ENCODE measurements at regions not wholly inside any gene's neighbourhood (a gene's known extent, or its start where the extent isn't known, plus 50 kb on each side); places are given as distances from the start of the nearest gene placed in this dataset.

DNA sequence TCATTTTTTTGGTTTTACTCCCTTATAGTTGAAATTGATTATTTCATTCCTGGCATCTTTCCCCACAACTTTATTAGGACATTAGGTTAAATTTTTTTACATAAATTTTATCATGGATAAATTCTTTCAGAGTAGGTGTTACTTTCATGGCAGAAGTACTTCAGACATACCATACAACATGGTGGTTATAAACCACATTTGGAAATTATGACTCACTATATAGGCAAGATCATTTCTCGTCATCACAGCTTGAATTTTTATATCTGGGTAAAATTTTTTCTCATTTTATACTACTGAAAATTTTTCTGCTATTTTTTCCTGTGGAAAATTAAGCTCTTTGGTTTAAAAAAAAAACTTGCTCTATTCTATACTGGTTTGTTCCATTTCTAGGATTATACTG lies 111.9 kb upstream of the COL5A2 start:
- TF ChIP-seq POLR2A (IDR thresholded peaks at IDR 0.05) = no peak
- TF ChIP-seq, protein P1, sequence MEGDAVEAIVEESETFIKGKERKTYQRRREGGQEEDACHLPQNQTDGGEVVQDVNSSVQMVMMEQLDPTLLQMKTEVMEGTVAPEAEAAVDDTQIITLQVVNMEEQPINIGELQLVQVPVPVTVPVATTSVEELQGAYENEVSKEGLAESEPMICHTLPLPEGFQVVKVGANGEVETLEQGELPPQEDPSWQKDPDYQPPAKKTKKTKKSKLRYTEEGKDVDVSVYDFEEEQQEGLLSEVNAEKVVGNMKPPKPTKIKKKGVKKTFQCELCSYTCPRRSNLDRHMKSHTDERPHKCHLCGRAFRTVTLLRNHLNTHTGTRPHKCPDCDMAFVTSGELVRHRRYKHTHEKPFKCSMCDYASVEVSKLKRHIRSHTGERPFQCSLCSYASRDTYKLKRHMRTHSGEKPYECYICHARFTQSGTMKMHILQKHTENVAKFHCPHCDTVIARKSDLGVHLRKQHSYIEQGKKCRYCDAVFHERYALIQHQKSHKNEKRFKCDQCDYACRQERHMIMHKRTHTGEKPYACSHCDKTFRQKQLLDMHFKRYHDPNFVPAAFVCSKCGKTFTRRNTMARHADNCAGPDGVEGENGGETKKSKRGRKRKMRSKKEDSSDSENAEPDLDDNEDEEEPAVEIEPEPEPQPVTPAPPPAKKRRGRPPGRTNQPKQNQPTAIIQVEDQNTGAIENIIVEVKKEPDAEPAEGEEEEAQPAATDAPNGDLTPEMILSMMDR (IDR thresholded peaks at IDR 0.05) = no peak
- no peaks in the 10 kb centered on the region for H3K36me3 ChIP-seq
- intact Hi-C loops (cut with DNase I; ENCODE audit: low total_unique reads) = no loop called here

DNA sequence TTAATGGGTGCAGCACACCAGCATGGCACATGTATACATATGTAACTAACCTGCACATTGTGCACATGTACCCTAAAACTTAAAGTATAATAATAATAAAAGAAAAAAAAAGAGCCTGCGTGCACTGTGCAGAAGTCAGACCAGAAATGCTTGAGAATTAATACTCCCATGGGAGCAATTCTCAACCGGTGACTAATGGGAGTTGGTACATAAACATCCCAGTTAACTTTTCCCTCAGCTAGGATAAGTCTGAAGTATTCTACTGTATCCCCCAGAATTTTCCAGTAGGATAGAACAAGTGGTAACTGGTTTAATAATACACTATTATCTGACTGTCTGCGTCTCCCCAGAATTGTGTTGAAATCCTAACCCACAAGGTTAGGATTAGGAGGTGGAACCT lies 113.6 kb upstream of the COL5A2 start:
- no peak overlapping the region for H3K4me3 ChIP-seq
- H3K9me3 ChIP-seq = no peaks in the 10 kb centered on the region
- intact Hi-C loops (cut with DNase I; ENCODE audit: low total_unique reads) = no loop called here
- H3K4me1 ChIP-seq = no peaks in the 10 kb centered on the region
- H3K36me3 ChIP-seq = no peaks in the 10 kb centered on the region
- no peaks in the 10 kb centered on the region for H3K27me3 ChIP-seq
- no peak overlapping the region for H3K27ac ChIP-seq
- no peak for DNase-seq
- TF ChIP-seq, protein P1 (IDR thresholded peaks at IDR 0.05) = no peak
- TF ChIP-seq POLR2A (IDR thresholded peaks at IDR 0.05) = no peak

More for the DNA sequence above, 111.9 kb upstream of the COL5A2 start:
- no peak for DNase-seq
- Histone ChIP-seq H3K9me3 (no peaks in the 10 kb centered on the region), H3K27me3 (no peaks in the 10 kb centered on the region), H3K27ac (no peak overlapping the region), H3K4me3 (no peak overlapping the region), H3K4me1 (no peaks in the 10 kb centered on the region)

DNA sequence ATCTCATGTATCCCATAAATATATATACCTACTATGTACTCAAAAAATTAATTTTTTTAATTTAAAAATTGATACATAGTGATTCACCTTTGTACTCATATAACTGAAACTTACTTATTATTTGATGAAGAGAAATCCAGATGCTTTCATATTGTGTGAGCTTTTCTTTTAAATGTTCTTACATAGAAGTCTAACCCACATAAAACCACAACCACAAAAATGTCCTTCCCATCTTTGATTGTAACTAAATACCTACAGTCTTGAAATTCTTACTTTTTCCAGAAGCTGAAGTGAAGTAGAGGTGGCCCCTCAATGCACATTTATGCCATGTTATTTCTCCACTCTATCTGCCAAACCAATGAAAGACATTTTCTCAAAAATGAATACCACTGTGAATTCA lies 117.9 kb upstream of the COL5A2 start:
- Histone ChIP-seq H3K4me1 (no peaks in the 10 kb centered on the region), H3K27ac (no peak overlapping the region), H3K27me3 (no peaks in the 10 kb centered on the region), H3K36me3 (no peaks in the 10 kb centered on the region), H3K9me3 (no peaks in the 10 kb centered on the region), H3K4me3 (no peak overlapping the region)
- TF ChIP-seq, protein P1 (IDR thresholded peaks at IDR 0.05) = no peak
- TF ChIP-seq POLR2A (IDR thresholded peaks at IDR 0.05) = no peak
- no peak for DNase-seq
- intact Hi-C loops (cut with DNase I; ENCODE audit: low total_unique reads) = no loop called here

DNA sequence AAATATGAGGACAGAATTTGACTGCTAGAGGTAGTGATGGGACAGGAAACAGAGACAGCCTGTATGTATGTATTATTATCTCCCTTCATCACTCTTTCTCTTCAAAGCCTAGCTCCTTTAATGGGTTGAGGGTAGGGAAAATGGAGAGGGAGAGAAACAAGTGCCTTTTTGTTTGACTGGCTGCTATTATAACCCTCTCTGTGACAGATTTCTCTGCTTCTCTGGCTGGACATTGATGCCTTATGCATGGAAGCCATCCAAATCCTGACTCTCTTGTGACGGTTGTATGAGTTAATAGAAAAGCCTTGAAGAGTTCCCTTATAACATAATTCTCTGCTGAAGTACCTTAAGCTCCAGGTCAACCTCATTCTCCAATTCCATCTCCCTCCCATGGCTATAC lies 118.5 kb upstream of the COL5A2 start:
- H3K4me3 ChIP-seq = no peak overlapping the region
- H3K9me3 ChIP-seq = no peaks in the 10 kb centered on the region
- H3K27ac ChIP-seq = no peak overlapping the region
- H3K27me3 ChIP-seq = no peaks in the 10 kb centered on the region
- no peaks in the 10 kb centered on the region for H3K4me1 ChIP-seq
- H3K36me3 ChIP-seq = no peaks in the 10 kb centered on the region
- no peak for DNase-seq
- intact Hi-C loops (cut with DNase I; ENCODE audit: low total_unique reads) = no loop called here
- no peak for TF ChIP-seq POLR2A (IDR thresholded peaks at IDR 0.05)
- TF ChIP-seq, protein P1 (IDR thresholded peaks at IDR 0.05) = no peak

DNA sequence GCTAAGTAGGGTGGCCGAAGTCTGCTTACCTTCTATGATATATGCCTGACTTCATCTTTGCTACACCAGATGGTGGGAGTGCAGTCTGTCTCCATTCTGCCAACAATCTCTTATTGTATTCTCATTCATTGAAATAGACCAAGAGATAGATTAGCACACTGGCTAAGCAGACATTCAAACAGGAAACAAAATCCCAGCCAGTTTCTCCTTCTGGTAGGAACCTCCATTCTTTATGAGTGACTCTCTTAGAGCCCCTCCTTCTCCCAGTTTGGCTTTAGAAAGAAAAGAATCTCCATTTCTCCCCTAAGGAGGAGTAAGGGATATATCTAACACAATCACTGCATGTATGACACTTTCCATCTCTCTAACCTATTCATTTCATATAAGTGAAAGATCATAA lies 118.9 kb upstream of the COL5A2 start:
- no peak overlapping the region for H3K4me3 ChIP-seq
- no peak for DNase-seq
- H3K9me3 ChIP-seq = no peaks in the 10 kb centered on the region
- no peaks in the 10 kb centered on the region for H3K36me3 ChIP-seq
- no peak overlapping the region for H3K27ac ChIP-seq
- no peak for TF ChIP-seq POLR2A (IDR thresholded peaks at IDR 0.05)
- TF ChIP-seq, protein P1 (IDR thresholded peaks at IDR 0.05) = no peak
- intact Hi-C loops (cut with DNase I; ENCODE audit: low total_unique reads) = no loop called here
- no peaks in the 10 kb centered on the region for H3K4me1 ChIP-seq
- H3K27me3 ChIP-seq = no peaks in the 10 kb centered on the region
